Upper lobe of right lung (tissue), 1 donor: ENCODE measurements at regions not wholly inside any gene's neighbourhood (a gene's known extent, or its start where the extent isn't known, plus 50 kb on each side); places are given as distances from the start of the nearest gene placed in this dataset.

Experiments used
- ATAC-seq: fragments of 200-7000 bp; cut with Tn5 transposase; one replicate; pipeline ENCODE4 v1.9.1; 2020; ENCODE audit warnings: mild to moderate bottlenecking, moderate library complexity
- DNase-seq: peaks from one replicate; pipeline ENCODE4 v3.0.0-alpha.2; 2020
- H3K27ac ChIP-seq: fragments of 200-600 bp; one replicate; pipeline ENCODE4 v1.8.0; 2022
- H3K27me3 ChIP-seq: fragments of 200-600 bp; one replicate; pipeline ENCODE4 v1.8.0; 2022; ENCODE audit warnings: mild to moderate bottlenecking
- H3K36me3 ChIP-seq: fragments of 200-600 bp; one replicate; pipeline ENCODE4 v1.8.0; 2022
- H3K4me1 ChIP-seq: fragments of 200-600 bp; one replicate; pipeline ENCODE4 v1.8.0; 2022
- H3K4me3 ChIP-seq: fragments of 200-600 bp; one replicate; pipeline ENCODE4 v1.8.0; 2022; ENCODE audit warnings: mild to moderate bottlenecking
- H3K9me3 ChIP-seq: fragments of 200-600 bp; one replicate; pipeline ENCODE4 v1.8.0; 2022
- CTCF ChIP-seq: fragments of 200-600 bp; IDR thresholded peaks from one replicate; pipeline ENCODE4 v1.8.0; 2022; ENCODE audit warnings: antibody characterized with exemption
- intact Hi-C: fragments of 100-400 bp; cut with DNase I; formaldehyde crosslinking; loops from one replicate; pipeline ENCODE4 v1.11.0; 2022
- donor health status: DM: no; HTN: yes; CAD: no; lungs with severe emphysema.

GRCh38 chr1:36555041-36555440 lies 72.3 kb upstream of the CSF3R start:
- intact Hi-C loops, result no loop called here
- Histone ChIP-seq H3K4me1 (no peaks in the 10 kb centered on the region), H3K27ac (no peak overlapping the region), H3K4me3 (no peak overlapping the region), H3K36me3 (no peaks in the 10 kb centered on the region), H3K9me3 (no peaks in the 10 kb centered on the region), H3K27me3 (peaks cover 34% of the 10 kb centered on the region)
- ATAC-seq (no peak), DNase-seq (peak; percentile 34)
- no peak for TF ChIP-seq CTCF

GRCh38 chr1:36554323-36554628 lies 71.6 kb upstream of the CSF3R start:
- no peaks in the 10 kb centered on the region for H3K4me1 ChIP-seq
- H3K36me3 ChIP-seq, result no peaks in the 10 kb centered on the region
- DNase-seq (peak; percentile 26), ATAC-seq (no peak)
- intact Hi-C loops, result no loop called here
- no peak overlapping the region for H3K4me3 ChIP-seq
- TF ChIP-seq CTCF, result no peak
- no peak overlapping the region for H3K27ac ChIP-seq
- no peaks in the 10 kb centered on the region for H3K9me3 ChIP-seq
- H3K27me3 ChIP-seq, result peaks cover 34% of the 10 kb centered on the region

- intact Hi-C loops, result no loop called here
- H3K27ac ChIP-seq, result no peak overlapping the region
- H3K4me3 ChIP-seq, result no peak overlapping the region
- no peaks in the 10 kb centered on the region for H3K36me3 ChIP-seq
- peak; percentile 76 for DNase-seq
- H3K27me3 ChIP-seq, result peaks cover 34% of the 10 kb centered on the region
- peak; percentile 68 for TF ChIP-seq CTCF
- peak; percentile 91 for ATAC-seq
- H3K4me1 ChIP-seq, result no peaks in the 10 kb centered on the region
- H3K9me3 ChIP-seq, result no peaks in the 10 kb centered on the region
Measured at GRCh38 chr1:36553591-36554322, 71.0 kb upstream of the CSF3R start.

- Histone ChIP-seq H3K9me3 (no peaks in the 10 kb centered on the region), H3K27ac (no peak overlapping the region), H3K36me3 (no peaks in the 10 kb centered on the region), H3K4me1 (no peaks in the 10 kb centered on the region), H3K27me3 (peaks cover 4% of the 10 kb centered on the region), H3K4me3 (no peak overlapping the region)
- no peak for TF ChIP-seq CTCF
- DNase-seq (peak; percentile 41), ATAC-seq (no peak)
- intact Hi-C loops, result no loop called here
Measured at GRCh38 chr1:36542962-36543515, 60.3 kb upstream of the CSF3R start.

- ATAC-seq (no peak), DNase-seq (peak; percentile 40)
- TF ChIP-seq CTCF, result no peak
- Histone ChIP-seq H3K4me1 (no peaks in the 10 kb centered on the region), H3K4me3 (no peak overlapping the region), H3K9me3 (no peaks in the 10 kb centered on the region), H3K36me3 (no peaks in the 10 kb centered on the region), H3K27me3 (peaks cover 4% of the 10 kb centered on the region), H3K27ac (no peak overlapping the region)
- intact Hi-C loops, result no loop called here
Measured at GRCh38 chr1:36542024-36542961, 59.6 kb upstream of the CSF3R start.
